Ectodermal cell (in vitro differentiated cells): ENCODE measurements at regions not wholly inside any gene's neighbourhood (a gene's known extent, or its start where the extent isn't known, plus 50 kb on each side); places are given as distances from the start of the nearest gene placed in this dataset.
"Not testable (repeated sequence)": the region's sequence is repeated elsewhere in the genome, so short reads cannot be mapped to it uniquely, and the experiment has no call there.

Experiments used
- H3K27ac ChIP-seq: 2 replicates; pipeline ENCODE4 v1.7.0; 2013; ENCODE audit warnings: mild to moderate bottlenecking, low read depth, low read length; ENCODE audit not compliant: insufficient read depth, poor library complexity, severe bottlenecking
- H3K27me3 ChIP-seq: 2 replicates; pipeline ENCODE4 v1.7.0; 2013; ENCODE audit warnings: mild to moderate bottlenecking, low read length; ENCODE audit not compliant: insufficient read depth, control insufficient read depth, poor library complexity, severe bottlenecking
- H3K36me3 ChIP-seq: one replicate; pipeline ENCODE4 v1.7.0; 2013; ENCODE audit warnings: low read length; ENCODE audit not compliant: control insufficient read depth, insufficient read depth
- H3K4me1 ChIP-seq: one replicate; pipeline ENCODE4 v1.7.0; 2013; ENCODE audit warnings: low read length; ENCODE audit not compliant: control insufficient read depth, insufficient read depth
- H3K4me3 ChIP-seq: 2 replicates; pipeline ENCODE4 v1.7.0; 2013; ENCODE audit warnings: low read depth, low read length, control low read depth; ENCODE audit not compliant: insufficient read depth
- H3K9me3 ChIP-seq: 2 replicates; pipeline ENCODE4 v1.7.0; 2013; ENCODE audit warnings: mild to moderate bottlenecking, low read length, moderate library complexity; ENCODE audit not compliant: control insufficient read depth
- WGBS, 2 experiments: methylation state at CpG; one replicate each; pipeline ENCODE4 v1.1.7; 2013; ENCODE audit warnings: missing lambda C conversion rate in 2 of 2; 5-methylcytosine and 5-hydroxymethylcytosine counted together

DNA sequence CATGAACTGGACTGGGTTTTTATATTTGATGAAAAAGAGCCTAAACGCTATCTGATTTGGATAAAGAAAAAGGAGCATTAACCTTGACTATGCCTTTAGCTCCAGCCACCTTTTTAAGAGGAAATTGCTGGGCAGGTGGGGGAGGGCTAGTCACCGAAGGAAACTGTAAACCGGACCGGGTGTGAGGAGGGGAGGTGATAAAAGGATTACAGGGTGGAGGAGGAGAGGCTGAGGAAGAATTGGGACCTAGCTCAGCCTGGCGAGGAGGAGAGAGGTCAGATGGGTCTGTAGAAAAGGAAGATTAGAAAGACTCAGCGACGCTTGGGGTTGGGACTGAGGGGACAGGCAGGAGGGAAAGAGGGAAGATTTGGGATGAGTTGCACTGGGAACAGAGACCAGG lies 118.4 kb downstream of the PCDH10 start:
- WGBS, 2 experiments: 66 to 68% methylated on average over 7 of the region's 7 CpGs
- H3K36me3 ChIP-seq, H3K27me3 ChIP-seq, H3K27ac ChIP-seq, H3K9me3 ChIP-seq, H3K4me1 ChIP-seq, H3K4me3 ChIP-seq: not testable (repeated sequence)

DNA sequence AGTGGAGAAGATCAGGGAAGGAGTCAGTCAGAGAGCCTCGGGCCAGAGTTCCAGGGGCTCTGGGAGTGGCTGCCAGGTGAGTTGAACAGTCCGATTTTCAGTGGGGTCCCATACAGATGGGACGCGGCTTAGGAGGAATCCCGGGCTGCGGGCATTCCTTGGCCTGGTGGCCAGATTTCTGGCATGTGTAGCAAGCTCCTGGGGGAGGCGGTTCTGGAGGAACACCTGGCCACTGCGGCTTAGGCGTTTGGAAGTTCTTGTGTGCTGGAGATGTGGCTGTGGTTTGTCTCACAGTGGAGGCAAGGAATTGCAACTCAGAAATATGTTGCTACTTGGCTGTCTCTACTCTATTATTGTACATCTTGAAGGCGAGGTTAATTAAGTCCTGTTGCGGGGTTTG lies 117.9 kb downstream of the PCDH10 start:
- not testable (repeated sequence) for H3K36me3 ChIP-seq, H3K4me1 ChIP-seq, H3K9me3 ChIP-seq, H3K27ac ChIP-seq, H3K27me3 ChIP-seq, H3K4me3 ChIP-seq
- 93 to 95% methylated on average over 9 to 10 of the region's 11 CpGs for WGBS, 2 experiments

DNA sequence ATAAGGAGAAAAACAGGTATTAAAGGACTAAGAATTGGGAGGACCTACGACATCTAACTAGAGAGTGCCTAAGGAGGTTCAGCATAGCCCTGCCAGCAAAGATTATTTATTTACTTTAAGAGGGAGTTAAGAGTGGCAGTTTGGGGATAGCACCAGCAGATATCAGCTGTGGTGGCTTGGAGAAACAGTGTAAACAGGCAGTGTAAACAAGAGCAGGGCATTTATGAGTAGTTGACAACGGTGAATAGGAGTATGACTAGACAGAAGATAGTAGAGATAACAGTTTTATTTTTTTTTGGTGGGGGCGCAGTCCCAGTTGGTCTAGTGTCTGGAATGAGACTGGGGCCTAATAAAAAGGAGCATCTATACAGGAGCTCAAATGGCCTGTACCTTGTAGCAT lies 115.2 kb downstream of the PCDH10 start:
- not testable (repeated sequence) for H3K27me3 ChIP-seq, H3K27ac ChIP-seq, H3K4me3 ChIP-seq, H3K9me3 ChIP-seq, H3K36me3 ChIP-seq, H3K4me1 ChIP-seq
- WGBS, 2 experiments: 93 to 94% methylated on average over 3 of the region's 3 CpGs

DNA sequence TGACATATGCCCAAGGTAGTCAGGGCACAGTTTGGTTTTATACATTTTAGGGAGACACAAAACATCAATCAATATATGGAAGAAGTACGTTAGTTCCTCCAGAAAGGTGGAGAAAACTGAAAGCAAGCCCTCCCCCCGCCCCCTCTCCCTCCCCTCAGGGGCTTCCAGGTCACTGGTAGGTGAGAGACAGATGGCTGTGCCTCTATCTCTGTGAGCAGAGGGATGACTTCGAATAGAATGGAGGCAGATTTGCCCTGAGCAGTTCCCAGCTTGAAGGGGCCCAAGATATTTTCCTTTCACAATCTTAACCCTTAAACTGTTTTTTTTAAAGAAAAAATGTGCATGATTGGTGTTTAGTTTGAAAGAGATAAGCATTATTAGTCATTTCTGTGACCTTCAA lies 114.0 kb downstream of the PCDH10 start:
- Histone ChIP-seq H3K36me3 (no peaks in the 10 kb centered on the region), H3K9me3 (no peaks in the 10 kb centered on the region), H3K27me3 (no peaks in the 10 kb centered on the region), H3K4me3 (no peak overlapping the region), H3K4me1 (no peaks in the 10 kb centered on the region), H3K27ac (no peak overlapping the region)
- 56% methylated on average over 3 of the region's 3 CpGs; no CpG with 5 or more reads in 1 of the 2 experiments for WGBS, 2 experiments

DNA sequence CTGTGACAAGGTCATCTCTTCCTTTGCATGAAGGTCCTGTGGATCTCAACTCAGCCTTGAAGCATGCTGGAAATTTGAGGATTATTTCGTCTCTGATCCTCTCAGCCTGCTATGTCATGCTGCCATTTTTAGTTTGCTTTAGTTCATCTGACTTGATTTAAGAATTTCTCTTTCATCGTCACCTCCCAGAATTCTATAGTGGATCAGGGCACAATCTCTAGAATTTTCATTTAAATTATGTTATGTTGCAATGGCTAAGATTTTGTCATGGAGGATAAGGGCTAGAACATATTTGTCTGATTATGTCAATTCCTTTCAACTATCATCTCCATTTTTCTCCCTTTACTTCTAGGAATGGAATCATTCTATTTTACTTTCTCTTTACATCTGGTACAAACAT lies 98.8 kb downstream of the PCDH10 start:
- Histone ChIP-seq H3K4me1 (no peaks in the 10 kb centered on the region), H3K4me3 (no peak overlapping the region), H3K9me3 (no peaks in the 10 kb centered on the region), H3K36me3 (no peaks in the 10 kb centered on the region), H3K27me3 (no peaks in the 10 kb centered on the region), H3K27ac (no peak overlapping the region)
- WGBS, 2 experiments: 95 to 100% methylated on average over 1 to 2 of the region's 2 CpGs

DNA sequence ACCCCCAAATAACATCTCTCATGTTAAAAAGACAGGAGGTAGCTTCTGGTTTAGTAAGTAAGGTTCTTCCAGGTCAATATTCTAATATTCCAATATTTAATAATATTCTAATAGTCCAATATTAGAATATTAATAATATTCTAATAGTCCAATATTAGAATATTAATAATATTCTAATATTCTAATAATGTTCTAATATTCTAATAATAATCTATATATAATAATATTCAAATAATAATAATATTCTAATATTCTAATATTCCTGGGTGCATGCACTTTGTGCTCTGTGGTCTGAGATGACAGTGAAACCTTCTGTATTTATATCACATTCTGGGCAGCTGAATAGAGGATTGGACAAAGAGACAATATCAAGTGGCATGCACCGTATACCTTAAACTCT lies 96.1 kb downstream of the PCDH10 start:
- Histone ChIP-seq H3K4me1 (no peaks in the 10 kb centered on the region), H3K4me3 (no peak overlapping the region), H3K36me3 (no peaks in the 10 kb centered on the region), H3K9me3 (no peaks in the 10 kb centered on the region), H3K27me3 (no peaks in the 10 kb centered on the region), H3K27ac (no peak overlapping the region)
- 100% methylated on average over 1 of the region's 1 CpG; no CpG with 5 or more reads in 1 of the 2 experiments for WGBS, 2 experiments
